Natural killer cell (primary cell): ENCODE measurements at regions not wholly inside any gene's neighbourhood (a gene's known extent, or its start where the extent isn't known, plus 50 kb on each side); places are given as distances from the start of the nearest gene placed in this dataset.

Experiments
- ATAC-seq, 3 donors: fragments of 150-1000 bp in 2 of 3; fragments of 200-7000 bp in 1 of 3; cut with Tn5 transposase; 1 replicate in 1 of 3; 2 replicates in 2 of 3; pipeline ENCODE4 v1.10.0; 2021; ENCODE audit warnings: mild to moderate bottlenecking in 2 of 3, moderate library complexity in 2 of 3
- DNase-seq, 2 donors: peaks; one replicate each; pipeline versions ENCODE4 v3.0.0 to v3.0.0-alpha.2; 2013 to 2021; ENCODE audit warnings: mixed read lengths in 1 of 2
- H3K27ac ChIP-seq: one replicate; pipeline ENCODE4 v1.5.1; 2013; ENCODE audit warnings: mild to moderate bottlenecking, low read length
- H3K27me3 ChIP-seq: one replicate; pipeline ENCODE4 v1.6.1; 2013; ENCODE audit warnings: low read length; ENCODE audit not compliant: control insufficient read depth, insufficient read depth
- H3K36me3 ChIP-seq: one replicate; pipeline ENCODE4 v1.6.1; 2013; ENCODE audit warnings: low read length; ENCODE audit not compliant: control insufficient read depth, insufficient read depth
- H3K4me1 ChIP-seq: one replicate; pipeline ENCODE4 v1.6.1; 2013; ENCODE audit warnings: low read length; ENCODE audit not compliant: control insufficient read depth, insufficient read depth
- H3K4me3 ChIP-seq: one replicate; pipeline ENCODE4 v1.5.1; 2013; ENCODE audit warnings: low read length
- H3K9me3 ChIP-seq: one replicate; pipeline ENCODE4 v1.6.1; 2013; ENCODE audit warnings: low read length; ENCODE audit not compliant: control insufficient read depth, insufficient read depth
- H3K27ac Mint-ChIP-seq, 2 donors: one replicate each; pipeline ENCODE4 v1.8.0; 2022; ENCODE audit warnings: mild to moderate bottlenecking in 2 of 2, mixed read lengths in 2 of 2, moderate library complexity in 1 of 2
- H3K27me3 Mint-ChIP-seq, 2 donors: one replicate each; pipeline ENCODE4 v1.8.0; 2022; ENCODE audit warnings: low read depth in 2 of 2, mixed read lengths in 2 of 2
- H3K36me3 Mint-ChIP-seq: one replicate; pipeline ENCODE4 v1.8.0; 2022; ENCODE audit warnings: mixed read lengths
- H3K4me1 Mint-ChIP-seq, 2 donors: one replicate each; pipeline ENCODE4 v1.8.0; 2022; ENCODE audit warnings: mixed read lengths in 2 of 2
- H3K4me3 Mint-ChIP-seq: one replicate; pipeline ENCODE4 v1.8.0; 2022; ENCODE audit warnings: mild to moderate bottlenecking, moderate library complexity, mixed read lengths
- H3K9me3 Mint-ChIP-seq, 2 donors: one replicate each; pipeline ENCODE4 v1.8.0; 2022; ENCODE audit warnings: mixed read lengths in 2 of 2
- CTCF ChIP-seq: fragments of 200-600 bp; IDR thresholded peaks from one replicate; pipeline ENCODE4 v1.8.0; 2022; ENCODE audit warnings: antibody characterized with exemption
- WGBS: methylation state at CpG from one replicate; pipeline ENCODE4 v1.1.7; 2013; ENCODE audit warnings: missing lambda C conversion rate; ENCODE audit not compliant: insufficient coverage; 5-methylcytosine and 5-hydroxymethylcytosine counted together
- intact Hi-C: fragments of 100-400 bp; cut with micrococcal nuclease; formaldehyde crosslinking; loops from one replicate; pipeline ENCODE4 v1.14.2; 2022

GRCh38 chr14:96727491-96727890, 69.7 kb upstream of the VRK1 start:
- Mint-ChIP-seq H3K27me3 (peaks cover 23 to 27% of the 10 kb centered on the region in 2 donors), H3K4me1 (no peaks in the 10 kb centered on the region), H3K4me3 (no peak overlapping the region), H3K9me3 (no peaks in the 10 kb centered on the region), H3K36me3 (no peaks in the 10 kb centered on the region), H3K27ac (no peak overlapping the region)
- 62% methylated on average over 3 of the region's 3 CpGs for WGBS
- no peak overlapping the region for H3K27ac ChIP-seq
- intact Hi-C loops = no loop called here
- H3K9me3 ChIP-seq = no peaks in the 10 kb centered on the region
- no peak for DNase-seq
- TF ChIP-seq CTCF = no peak
- no peaks in the 10 kb centered on the region for H3K27me3 ChIP-seq
- H3K4me1 ChIP-seq = no peaks in the 10 kb centered on the region
- H3K4me3 ChIP-seq = no peak overlapping the region
- no peak for ATAC-seq
- H3K36me3 ChIP-seq = no peaks in the 10 kb centered on the region

GRCh38 chr14:96727980-96728717, 69.0 kb upstream of the VRK1 start:
- no peak for DNase-seq
- H3K4me3 Mint-ChIP-seq = no peak overlapping the region
- no peak overlapping the region for H3K27ac ChIP-seq
- intact Hi-C loops = no loop called here
- no peaks in the 10 kb centered on the region for H3K36me3 ChIP-seq
- H3K27me3 Mint-ChIP-seq = peaks cover 24 to 27% of the 10 kb centered on the region in 2 donors
- WGBS = 80% methylated on average over 11 of the region's 11 CpGs
- no peaks in the 10 kb centered on the region for H3K36me3 Mint-ChIP-seq
- H3K4me1 ChIP-seq = no peaks in the 10 kb centered on the region
- H3K27me3 ChIP-seq = no peaks in the 10 kb centered on the region
- TF ChIP-seq CTCF = no peak
- H3K9me3 ChIP-seq = no peaks in the 10 kb centered on the region
- no peak for ATAC-seq
- H3K4me1 Mint-ChIP-seq = no peaks in the 10 kb centered on the region
- H3K27ac Mint-ChIP-seq = no peak overlapping the region
- no peaks in the 10 kb centered on the region for H3K9me3 Mint-ChIP-seq
- no peak overlapping the region for H3K4me3 ChIP-seq

GRCh38 chr14:96729889-96730288, 67.3 kb upstream of the VRK1 start:
- Mint-ChIP-seq H3K27ac (no peak overlapping the region), H3K9me3 (no peaks in the 10 kb centered on the region), H3K27me3 (peaks cover 33 to 34% of the 10 kb centered on the region in 2 donors), H3K36me3 (no peaks in the 10 kb centered on the region), H3K4me3 (no peak overlapping the region), H3K4me1 (no peaks in the 10 kb centered on the region)
- Histone ChIP-seq H3K4me3 (no peak overlapping the region), H3K27me3 (no peaks in the 10 kb centered on the region), H3K27ac (no peak overlapping the region), H3K36me3 (no peaks in the 10 kb centered on the region), H3K4me1 (no peaks in the 10 kb centered on the region), H3K9me3 (no peaks in the 10 kb centered on the region)
- WGBS = 92% methylated on average over 4 of the region's 4 CpGs
- DNase-seq = no peak
- no peak for TF ChIP-seq CTCF
- intact Hi-C loops = no loop called here
- no peak for ATAC-seq

- peaks cover 33 to 36% of the 10 kb centered on the region in 2 donors for H3K27me3 Mint-ChIP-seq
Measured at GRCh38 chr14:96730386-96730785, 66.8 kb upstream of the VRK1 start.

More at GRCh38 chr14:96730386-96730785, 66.8 kb upstream of the VRK1 start:
- Histone ChIP-seq H3K4me1 (no peaks in the 10 kb centered on the region), H3K36me3 (no peaks in the 10 kb centered on the region), H3K4me3 (no peak overlapping the region), H3K27me3 (no peaks in the 10 kb centered on the region), H3K27ac (no peak overlapping the region), H3K9me3 (no peaks in the 10 kb centered on the region)
- WGBS = 95% methylated on average over 7 of the region's 7 CpGs
- Mint-ChIP-seq H3K4me1 (no peaks in the 10 kb centered on the region), H3K36me3 (no peaks in the 10 kb centered on the region), H3K9me3 (no peaks in the 10 kb centered on the region), H3K27ac (no peak overlapping the region), H3K4me3 (no peak overlapping the region)
- DNase-seq (no peak), ATAC-seq (no peak)
- intact Hi-C loops = no loop called here
- TF ChIP-seq CTCF = no peak
